Hypothalamus (tissue), 51 donors: ENCODE measurements at regions not wholly inside any gene's neighbourhood (a gene's known extent, or its start where the extent isn't known, plus 50 kb on each side); places are given as distances from the start of the nearest gene placed in this dataset.
"Not testable (repeated sequence)": the region's sequence is repeated elsewhere in the genome, so short reads cannot be mapped to it uniquely, and the experiment has no call there.

Experiments used
- DNase-seq, 51 donors: peaks; one replicate each; lab custom pipeline; 2025; lab: John Stamatoyannopoulos, UW

DNA sequence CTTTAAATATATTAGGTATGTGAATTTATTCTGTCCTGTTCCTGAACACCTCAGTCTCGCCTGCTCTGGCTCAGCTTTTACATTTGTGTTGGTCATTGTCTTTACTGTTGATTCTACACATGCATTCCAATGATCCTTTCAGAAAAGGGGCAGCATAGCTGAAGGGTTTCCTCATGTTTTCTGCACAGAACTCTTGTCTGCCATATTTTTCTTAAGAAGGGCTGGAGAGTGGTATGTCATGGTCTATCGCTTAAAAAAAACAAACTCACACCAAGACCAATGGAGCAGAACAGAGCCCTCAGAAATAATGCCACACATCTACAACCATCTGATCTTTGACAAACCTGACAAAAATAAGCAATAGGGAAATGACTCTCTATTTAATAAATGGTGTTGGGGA, 215.8 kb upstream of the HSFY2 start:
- DNase-seq = no peak

DNA sequence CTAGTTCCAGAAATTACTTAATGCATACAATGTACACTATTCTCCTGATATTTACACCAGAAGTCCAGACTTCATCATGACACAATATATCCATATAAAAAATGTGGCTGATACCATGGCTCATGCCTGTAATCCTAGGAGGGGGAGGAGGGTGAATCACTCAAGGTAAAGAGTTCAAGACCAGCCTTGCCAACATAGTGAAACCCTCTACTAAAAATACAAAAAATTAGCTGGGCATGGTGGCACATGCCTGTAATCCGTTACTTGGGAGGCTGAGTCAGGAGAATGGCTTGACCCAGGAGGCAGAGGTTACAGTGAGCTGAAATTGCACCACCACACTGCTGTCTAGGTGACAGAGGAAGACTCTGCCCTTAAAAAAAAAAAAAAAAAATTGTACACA, 192.5 kb upstream of the HSFY2 start:
- no peak for DNase-seq

DNA sequence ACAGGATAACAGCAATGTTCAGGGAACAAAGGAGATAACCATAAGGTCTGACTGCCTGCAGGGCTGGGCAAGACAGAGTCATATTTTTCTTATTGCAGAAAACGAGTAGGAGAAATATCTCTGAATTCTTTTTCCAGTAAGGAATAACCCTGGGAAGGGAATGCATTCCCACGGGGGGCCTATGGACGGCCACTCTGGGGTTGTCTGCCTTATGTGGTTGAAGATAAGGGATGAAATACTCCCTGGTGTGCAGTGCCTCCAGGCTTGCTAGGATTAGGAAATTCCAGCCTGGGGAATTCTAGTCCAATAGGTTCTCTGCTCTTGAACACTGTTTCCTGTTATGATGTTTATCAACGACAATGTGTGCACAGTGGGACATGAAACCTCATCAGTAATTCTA, 185.3 kb upstream of the HSFY2 start:
- DNase-seq = no peak

DNA sequence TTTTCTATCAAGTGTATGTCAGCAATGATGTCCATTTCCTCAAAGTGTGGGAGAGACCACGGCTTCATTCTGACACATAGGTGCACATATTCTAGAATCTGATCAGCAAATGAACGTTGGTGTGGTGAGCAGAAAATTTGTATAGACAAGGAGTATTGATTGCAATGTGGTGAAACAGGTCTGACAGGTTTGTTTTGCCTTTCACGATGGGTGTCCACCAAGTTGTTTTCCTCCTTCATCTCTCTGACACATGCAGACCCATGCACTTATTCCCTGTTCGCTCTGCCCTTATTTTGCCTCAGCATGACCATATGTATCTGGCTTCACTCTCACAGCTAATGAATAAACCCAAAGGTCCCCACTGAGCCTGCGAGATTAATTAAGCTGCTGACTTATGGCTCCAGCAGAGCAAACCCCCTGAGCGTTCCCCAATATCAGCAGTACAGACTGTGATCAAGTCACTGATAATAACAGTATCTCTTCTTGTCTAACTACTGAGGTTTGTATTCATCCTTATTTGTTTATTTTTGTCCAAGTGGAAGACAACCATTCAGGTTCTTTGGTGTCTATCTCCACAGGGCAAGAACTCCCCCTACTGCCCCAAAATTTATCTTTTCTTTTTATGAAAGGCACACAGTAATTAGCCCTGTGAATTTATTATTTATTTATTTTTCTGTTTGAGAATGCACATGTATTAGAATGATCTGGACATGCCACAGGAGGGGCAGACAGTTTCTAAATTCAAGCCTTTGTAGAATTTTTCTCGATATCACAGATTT, 178.3 kb upstream of the HSFY2 start:
- DNase-seq = no peak

DNA sequence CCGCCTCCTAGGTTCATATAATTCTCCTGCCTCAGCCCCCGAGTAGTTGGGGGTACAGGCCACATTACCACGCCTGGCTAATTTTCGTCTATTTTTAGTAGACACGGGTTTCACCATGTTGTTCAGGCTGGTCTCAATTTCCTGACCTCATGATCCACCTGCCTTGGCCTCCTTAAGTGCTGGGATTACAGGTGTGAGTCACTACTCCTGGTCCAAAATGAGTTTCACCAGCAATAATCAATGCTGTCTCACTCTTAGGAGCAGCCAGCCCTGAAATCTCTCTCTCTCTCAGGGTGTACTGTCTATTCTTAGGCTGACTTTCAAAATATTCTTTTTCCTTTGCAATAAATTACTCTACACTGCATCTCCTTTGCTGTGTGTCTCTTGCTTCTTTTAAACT, 177.5 kb upstream of the HSFY2 start:
- DNase-seq = no peak

DNA sequence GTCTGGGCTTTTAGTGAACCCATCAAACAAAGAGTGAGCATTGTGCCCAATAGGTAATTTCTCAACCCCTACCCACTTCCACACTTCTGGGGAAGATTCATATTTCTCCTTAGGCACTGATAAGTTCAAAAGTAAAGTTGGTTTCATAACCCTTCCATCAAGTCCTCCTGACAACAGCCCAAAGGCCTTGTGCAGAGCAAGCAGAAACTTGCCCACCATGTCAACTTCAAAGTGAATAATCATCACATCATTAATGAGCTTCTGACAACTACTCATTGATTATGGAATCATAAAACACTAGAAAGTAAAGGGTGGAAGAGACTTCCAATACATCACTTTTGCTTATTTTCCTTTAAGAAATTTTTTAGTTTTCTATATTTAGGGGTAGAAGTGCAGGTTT, 163.3 kb upstream of the HSFY2 start:
- DNase-seq = no peak

DNA sequence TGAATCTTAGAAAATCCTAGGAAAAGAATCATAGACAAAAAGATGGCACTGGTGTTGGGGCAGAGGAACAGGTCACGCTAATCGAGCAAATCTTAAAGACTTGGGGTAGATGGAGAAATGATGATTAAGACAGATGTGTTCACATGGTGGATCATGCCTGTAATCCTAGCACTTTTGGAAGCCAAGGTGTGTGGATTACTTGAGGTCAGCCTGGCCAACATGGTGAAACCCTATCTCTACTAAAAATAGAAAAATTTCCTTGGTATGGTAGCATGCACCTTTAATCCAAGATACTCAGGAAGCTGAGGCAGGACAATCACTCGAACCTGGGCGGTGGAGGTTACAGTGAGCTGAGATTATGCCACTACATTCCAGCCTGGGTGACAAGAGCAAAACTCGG, 145.7 kb upstream of the HSFY2 start:
- no peak for DNase-seq

DNA sequence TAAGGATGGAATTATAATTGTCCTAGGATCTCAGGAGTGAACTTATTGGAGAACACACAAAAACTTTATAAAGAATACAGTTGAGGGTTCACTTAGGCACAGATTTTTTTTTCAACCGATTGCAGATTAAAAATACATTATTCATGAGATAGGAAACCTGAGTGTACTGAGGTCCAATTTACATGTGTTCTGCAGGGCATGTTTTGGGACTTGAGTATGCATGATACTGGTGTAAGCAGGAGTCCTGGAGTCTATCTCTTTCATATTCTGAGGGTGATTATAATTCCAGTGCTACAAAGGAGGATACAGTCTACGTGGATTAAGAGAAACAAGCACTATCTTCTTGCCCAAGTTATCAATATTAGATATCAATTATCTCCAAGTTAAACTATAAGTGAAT, 139.3 kb upstream of the HSFY2 start:
- no peak for DNase-seq

DNA sequence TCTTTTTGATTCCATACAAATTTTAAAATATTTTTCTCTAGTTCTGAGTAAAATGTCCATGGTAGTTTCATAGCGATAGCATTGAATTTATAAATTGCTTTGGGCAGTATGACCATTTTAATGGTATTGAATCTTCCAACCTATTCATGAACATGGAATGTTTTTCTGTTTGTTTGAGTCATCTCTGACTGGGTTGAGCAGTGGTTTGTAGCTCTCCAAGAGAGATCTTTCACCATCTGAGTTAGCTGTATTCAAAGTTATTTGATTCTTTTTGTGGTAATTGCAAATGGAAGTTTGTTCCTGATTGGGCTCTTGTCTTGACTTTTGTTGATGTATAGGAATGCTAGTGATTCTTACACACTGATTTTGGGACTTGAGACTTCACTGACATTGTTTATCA, 136.3 kb upstream of the HSFY2 start:
- no peak for DNase-seq

DNA sequence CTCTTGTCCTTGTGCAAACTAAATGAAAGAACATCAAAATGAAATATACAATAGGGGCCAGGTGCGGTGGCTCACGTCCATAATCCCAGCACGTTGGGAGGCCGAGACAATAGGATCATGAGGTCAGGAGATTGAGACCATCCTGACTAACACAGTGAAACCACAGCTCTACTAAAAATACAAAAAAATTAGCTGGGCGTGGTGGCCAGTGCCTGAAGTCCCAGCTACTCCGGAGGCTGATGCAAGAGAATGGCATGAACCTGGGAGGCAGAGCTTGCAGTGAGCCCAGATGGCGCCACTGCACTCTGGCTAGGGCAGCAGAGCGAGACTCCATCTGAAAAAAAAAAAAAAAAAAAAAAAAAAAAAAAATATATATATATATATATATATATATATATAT, 132.7 kb upstream of the HSFY2 start:
- peak in 1 of 51 donors; percentile 0 for DNase-seq

DNA sequence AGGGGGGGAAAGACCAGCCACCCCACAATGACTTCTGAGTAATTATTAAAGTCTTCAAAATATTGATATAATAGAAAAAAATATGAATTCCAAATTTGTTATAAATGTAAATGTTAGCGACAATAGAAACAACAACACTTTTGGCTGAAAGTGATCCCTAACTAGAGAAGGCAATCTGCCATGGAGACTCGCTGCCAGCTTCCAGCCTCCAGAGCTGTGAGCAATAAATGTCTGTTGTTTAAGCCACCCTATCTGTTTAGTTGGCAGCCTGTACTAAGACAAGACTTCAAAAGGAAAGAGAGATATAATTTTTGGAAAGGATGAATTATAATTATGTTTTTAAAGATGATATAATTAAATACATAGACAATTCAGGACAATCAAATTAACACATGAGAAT, 130.8 kb upstream of the HSFY2 start:
- peak in 1 of 51 donors; percentile 0 for DNase-seq

DNA sequence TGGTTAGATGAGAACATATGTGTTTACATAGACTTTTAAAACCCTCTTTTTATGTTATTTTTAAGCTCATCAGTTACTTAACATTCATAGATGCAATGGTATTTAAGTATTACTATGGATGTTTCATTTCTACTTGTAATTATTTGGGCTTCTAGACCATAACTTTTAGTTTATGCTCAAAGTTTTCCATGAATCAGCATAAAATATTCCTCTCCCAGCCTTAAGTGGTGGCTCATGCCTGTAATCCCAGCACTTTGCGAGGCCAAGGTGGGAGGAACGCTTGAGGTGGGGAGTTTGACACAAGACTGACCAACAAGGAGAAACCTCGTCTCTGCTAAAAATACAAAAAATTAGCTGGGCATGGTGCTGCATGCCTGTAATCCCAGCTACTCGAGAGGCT, 118.5 kb upstream of the HSFY2 start:
- DNase-seq = no peak

DNA sequence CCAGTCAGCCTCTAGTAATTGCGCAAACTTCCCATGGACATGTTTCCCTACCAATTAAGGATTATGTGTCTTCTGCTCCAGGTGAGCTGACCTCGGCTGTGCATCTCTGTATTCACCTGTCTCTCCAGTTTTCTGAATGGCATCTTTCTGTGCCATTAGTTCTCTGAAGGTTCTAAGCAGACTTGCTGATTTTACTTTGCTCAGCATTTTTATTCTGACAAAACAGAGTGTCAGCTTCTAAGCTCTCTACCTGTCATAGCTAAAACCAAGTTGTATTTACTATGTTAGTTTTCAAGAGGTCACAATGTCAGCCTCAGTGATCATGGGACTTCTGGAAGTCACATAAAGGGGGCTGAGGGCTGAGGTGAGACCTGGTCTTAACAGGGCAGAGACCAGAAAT, 116.0 kb upstream of the HSFY2 start:
- no peak for DNase-seq

DNA sequence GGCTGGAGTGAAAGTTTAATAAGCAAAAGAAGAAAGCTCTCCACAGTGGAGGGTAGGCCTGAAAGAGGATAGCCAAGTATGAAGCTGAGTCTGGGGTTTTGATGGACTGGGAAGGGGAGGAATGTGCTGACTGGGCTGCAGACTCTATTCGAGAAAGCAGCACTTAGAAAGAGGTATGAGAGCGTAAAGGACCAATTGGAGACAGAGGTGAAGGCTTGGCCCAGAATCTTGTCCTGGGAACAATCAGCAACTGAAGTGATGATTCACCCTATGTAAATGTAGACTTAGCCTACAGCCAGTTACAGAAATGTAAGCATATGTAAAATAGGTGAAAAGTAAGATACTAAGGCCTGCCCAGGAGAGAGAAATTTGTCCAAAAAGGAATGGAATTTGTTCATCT, 111.2 kb upstream of the HSFY2 start:
- DNase-seq = no peak

DNA sequence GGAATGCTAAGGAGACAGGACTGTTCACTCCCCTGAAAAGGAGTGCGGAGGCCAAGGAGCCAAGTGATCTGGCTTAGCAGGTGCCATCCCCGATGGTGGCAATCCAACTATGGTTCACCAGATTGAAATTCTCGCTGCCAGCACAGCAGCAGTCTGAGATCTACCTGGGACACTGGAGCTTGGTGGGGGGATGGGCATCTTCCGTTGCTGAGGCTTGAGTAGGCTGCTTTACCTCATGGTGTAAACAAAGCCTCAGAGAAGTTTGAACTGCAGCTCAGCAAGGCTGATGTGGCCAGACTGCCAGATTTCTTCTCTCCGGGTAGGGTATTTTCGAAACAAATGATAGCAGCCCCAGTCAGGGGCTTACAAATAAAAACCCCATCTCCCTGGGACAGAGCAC, 95.6 kb upstream of the HSFY2 start:
- DNase-seq = not testable (repeated sequence)

DNA sequence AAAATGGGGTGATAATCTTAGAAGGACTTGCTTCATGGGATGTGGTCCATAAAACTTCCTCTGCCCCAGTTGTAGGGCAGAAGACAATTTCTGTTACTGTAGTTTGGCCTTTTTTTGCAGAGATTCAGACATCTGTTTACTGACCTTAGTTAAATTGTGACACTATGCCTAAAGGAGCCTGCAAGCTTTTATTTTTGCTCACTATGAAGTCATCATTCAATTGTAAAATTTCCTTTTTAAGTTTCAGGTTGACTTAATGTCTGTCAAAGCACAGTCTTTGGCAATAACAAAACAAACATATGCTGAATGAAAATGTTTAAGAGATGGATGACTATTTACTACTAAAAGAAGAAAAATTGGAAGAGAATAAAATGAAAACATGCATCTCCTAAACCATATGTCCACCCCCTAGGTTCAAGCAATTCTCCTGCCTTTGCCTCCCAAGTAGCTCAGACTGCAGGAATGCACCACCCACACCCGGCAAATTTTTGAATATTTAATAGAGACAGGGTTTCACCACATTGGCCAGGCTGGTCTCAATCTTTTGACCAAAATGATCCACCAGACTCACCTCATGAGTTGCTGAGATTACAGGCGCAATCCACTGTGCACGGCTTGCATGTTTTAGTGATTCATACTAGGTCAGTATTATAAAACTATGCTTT, 93.5 kb upstream of the HSFY2 start:
- DNase-seq = not testable (repeated sequence)

DNA sequence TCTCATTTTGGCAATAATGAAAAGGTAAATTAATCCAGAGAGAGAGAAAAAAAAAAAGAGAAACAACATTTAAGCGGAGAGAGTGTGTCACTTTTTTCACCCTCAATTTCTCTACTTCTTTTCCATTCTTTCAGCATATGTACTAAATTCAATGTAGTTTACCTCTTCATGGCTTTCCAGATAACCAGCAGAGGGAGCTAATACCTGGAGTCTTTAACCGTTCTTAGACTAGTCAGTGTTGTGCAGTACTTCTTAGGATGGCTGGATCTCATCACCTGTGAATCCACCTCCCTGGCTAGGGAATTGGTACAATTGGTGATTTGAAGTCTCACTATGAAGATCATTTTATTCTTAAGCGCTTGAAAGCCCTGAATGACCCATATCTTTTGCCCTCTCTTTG, 87.3 kb upstream of the HSFY2 start:
- not testable (repeated sequence) for DNase-seq

DNA sequence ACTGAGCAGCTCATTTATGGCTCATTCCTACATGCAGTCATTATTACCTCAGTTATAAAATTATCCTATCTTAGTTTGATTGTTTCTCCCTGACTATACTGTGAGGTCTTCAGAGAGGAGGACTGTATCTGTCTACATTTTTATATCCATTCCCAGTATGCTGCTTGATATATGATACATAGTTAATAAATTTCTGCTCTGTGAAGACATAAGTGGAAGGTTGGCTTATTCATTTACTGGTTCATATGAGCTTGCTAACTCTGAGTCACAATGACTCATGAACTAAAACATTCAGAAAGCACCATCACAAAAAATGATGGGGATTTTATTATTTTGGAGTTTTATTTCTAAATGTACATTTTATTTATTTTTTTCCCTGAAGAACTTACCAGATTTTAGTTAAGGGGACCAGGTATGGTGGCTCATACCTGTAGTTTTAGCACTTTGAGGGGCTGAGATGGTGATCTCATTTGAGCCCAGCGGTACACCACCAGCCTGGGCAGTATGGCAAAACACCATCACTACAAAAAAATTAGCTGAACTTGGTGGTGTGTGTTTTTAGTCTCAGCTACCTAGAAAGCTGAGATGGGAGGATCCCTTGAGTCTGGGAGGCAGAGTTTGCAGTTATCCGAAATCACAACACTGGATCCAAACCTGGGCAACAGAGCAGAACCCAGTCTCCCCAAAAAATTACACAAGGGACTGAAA, 85.1 kb upstream of the HSFY2 start:
- not testable (repeated sequence) for DNase-seq

DNA sequence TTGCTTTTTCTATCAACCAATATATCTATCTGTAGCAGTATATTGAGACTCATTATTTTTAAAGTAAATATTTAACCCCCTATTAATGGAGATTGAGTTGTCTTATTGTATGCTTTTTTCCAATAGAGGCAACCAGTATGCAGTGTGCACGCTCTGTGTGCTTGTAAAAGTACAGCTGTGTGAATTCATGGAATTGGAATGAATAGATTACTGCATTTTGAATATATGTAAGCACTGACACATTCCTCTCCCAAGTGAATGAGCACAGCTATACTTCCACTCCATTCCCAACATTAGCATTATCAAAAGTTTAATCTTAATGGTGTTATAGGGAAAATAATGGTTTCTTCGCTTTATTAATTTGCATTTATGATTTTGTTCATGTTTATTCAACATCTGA, 81.6 kb upstream of the HSFY2 start:
- DNase-seq = not testable (repeated sequence)

DNA sequence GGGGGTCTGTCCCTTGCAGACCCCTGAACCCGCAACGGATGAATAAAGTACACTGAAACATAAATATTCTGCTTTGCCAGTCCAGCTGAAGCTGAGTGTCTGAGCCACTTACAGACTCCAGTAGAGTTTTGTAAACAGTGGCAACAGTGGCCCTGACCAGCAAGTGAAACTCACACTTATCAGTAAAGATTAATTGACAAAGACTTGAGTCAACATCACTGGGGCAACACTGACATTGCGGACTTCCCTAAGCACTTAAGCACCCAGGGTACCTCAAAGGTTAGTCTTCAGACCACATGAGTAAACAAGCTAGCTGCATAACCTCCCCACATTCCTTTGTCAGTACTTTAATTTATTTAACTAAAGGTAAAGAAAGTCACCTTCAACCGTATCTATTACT, 79.8 kb upstream of the HSFY2 start:
- not testable (repeated sequence) for DNase-seq

DNA sequence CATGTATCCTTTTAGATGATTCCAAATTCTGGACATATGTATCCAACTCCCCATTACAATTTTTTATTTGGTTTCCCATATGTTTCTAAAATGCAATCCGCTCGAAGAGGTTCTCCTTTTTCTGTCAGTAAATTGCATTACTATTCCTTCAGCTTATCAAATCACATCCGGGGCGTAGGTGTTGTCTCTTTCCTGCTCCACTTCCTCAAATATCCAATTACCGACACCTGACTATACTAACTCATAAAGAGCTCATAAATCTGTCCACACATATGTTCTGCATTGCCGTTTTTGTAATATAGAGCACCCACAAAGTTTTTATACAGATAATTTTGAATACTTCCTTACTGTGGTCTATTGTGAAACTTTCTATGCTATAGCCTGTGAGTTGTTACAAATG, 63.1 kb upstream of the HSFY2 start:
- not testable (repeated sequence) for DNase-seq
